ENCODE measurements at regions not wholly inside any gene's neighbourhood (a gene's known extent, or its start where the extent isn't known, plus 50 kb on each side); places are given as distances from the start of the nearest gene placed in this dataset.
"Not testable (repeated sequence)": the region's sequence is repeated elsewhere in the genome, so short reads cannot be mapped to it uniquely, and the experiment has no call there.

DNA sequence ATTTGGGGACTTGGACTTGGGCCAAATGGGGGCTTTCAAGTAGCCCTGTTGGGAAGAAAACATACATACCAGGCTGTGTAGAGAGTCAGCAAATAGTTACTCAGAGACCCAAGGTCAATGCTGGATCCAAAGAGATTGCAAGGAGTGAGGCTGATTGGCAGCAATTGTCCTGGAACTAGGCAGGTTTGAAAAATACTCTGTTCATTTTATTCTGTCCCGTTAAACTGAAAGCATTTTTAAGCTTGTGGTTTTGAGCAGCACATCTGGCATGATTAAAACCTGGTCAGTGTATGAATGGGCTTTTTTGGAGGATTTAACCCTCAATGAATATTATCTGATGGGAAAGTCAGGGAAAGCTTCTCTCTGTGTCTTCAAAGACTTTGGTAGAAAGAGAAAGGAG lies 294.3 kb upstream of the BOD1L1 start:
- Histone ChIP-seq H3K4me1 (replicated peaks; ENCODE audit: insufficient read depth) (peaks cover 37% of the 10 kb centered on the region), H4K20me1 (ENCODE audit: insufficient read depth) (no peaks in the 10 kb centered on the region), H3K9me2 (ENCODE audit: insufficient read depth) (no peaks in the 10 kb centered on the region; the same call in 1 of the 2 replicates), H3K27ac (peak overlapping the region; percentile 99), H3K27me3 (ENCODE audit: insufficient read depth, low read depth) (no peaks in the 10 kb centered on the region), H2AFZ (peak overlapping the region; percentile 39; the same call in 1 of the 2 replicates), H3F3A (ENCODE audit: insufficient read depth, low read depth) (peaks cover 26% of the 10 kb centered on the region), H3K4me3 (no peak overlapping the region), H3K9me3 (ENCODE audit: insufficient read depth, low read depth) (peaks cover 6% of the 10 kb centered on the region; the same call in 1 of the 2 replicates), H3K4me2 (peak overlapping the region; percentile 43), H3K79me2 (ENCODE audit: low read depth) (no peaks in the 10 kb centered on the region), H3K36me3 (ENCODE audit: low read depth) (no peaks in the 10 kb centered on the region)
- ChIA-PET CTCF (no interaction called here), POLR2A (ENCODE audit: unreplicated experiment) (interaction anchor here (0.6 kb wide), 1 partner anchor 247 kb away, joined by 23 read pairs; no protein-coding TSS in a partner anchor)
- intact Hi-C loops (cut with micrococcal nuclease; ENCODE audit: unreplicated experiment): loop anchor here (1.0 to 2.0 kb wide), 4 partner anchors 15 to 1083 kb away; no protein-coding TSS in a partner anchor
- DNase-seq: no peak
- no TSS peak for BruUV-seq (replicated peaks)
- TF ChIP-seq EZH2 (IDR thresholded peaks at IDR 0.05; ENCODE audit: low read depth): no peak
- TF ChIP-seq, protein P1, sequence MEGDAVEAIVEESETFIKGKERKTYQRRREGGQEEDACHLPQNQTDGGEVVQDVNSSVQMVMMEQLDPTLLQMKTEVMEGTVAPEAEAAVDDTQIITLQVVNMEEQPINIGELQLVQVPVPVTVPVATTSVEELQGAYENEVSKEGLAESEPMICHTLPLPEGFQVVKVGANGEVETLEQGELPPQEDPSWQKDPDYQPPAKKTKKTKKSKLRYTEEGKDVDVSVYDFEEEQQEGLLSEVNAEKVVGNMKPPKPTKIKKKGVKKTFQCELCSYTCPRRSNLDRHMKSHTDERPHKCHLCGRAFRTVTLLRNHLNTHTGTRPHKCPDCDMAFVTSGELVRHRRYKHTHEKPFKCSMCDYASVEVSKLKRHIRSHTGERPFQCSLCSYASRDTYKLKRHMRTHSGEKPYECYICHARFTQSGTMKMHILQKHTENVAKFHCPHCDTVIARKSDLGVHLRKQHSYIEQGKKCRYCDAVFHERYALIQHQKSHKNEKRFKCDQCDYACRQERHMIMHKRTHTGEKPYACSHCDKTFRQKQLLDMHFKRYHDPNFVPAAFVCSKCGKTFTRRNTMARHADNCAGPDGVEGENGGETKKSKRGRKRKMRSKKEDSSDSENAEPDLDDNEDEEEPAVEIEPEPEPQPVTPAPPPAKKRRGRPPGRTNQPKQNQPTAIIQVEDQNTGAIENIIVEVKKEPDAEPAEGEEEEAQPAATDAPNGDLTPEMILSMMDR (conservative IDR thresholded peaks at IDR 0.05): no peak

DNA sequence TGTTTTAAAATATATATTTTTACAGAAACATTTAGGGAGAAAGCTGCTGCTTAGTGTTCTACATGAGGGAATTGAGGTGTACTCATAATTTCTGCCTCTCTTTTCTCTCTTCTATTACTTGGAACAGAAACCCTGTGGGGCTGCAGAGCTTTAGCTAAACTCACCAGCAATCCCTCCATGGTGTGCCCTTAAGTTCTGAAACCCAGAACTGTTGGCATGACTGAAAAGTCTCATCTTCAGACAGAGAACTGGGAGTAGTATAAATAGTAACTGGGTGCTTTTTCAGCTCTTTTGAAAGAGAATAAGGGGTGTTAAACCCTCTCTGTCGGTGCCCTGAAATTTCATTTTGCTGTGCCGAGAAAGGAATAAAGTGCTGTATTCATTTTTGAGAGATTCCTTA lies 294.9 kb upstream of the BOD1L1 start:
- no TSS peak for BruUV-seq (replicated peaks)
- Histone ChIP-seq H3K27ac (peak overlapping the region; percentile 99; the same call in 1 of the 2 replicates), H3K9me2 (ENCODE audit: insufficient read depth) (no peaks in the 10 kb centered on the region; the same call in 1 of the 2 replicates), H3K79me2 (ENCODE audit: low read depth) (no peaks in the 10 kb centered on the region), H3K4me1 (replicated peaks; ENCODE audit: insufficient read depth) (peaks cover 37% of the 10 kb centered on the region), H3F3A (ENCODE audit: insufficient read depth, low read depth) (peaks cover 26% of the 10 kb centered on the region), H4K20me1 (ENCODE audit: insufficient read depth) (no peaks in the 10 kb centered on the region), H3K4me3 (no peak overlapping the region), H3K9me3 (ENCODE audit: insufficient read depth, low read depth) (peaks cover 6% of the 10 kb centered on the region; the same call in 1 of the 2 replicates), H3K36me3 (ENCODE audit: low read depth) (no peaks in the 10 kb centered on the region), H3K4me2 (no peak overlapping the region; the same call in 1 of the 2 replicates), H3K27me3 (ENCODE audit: insufficient read depth, low read depth) (no peaks in the 10 kb centered on the region), H2AFZ (no peak overlapping the region)
- TF ChIP-seq, protein P1 (conservative IDR thresholded peaks at IDR 0.05): no peak
- no peak for TF ChIP-seq EZH2 (IDR thresholded peaks at IDR 0.05; ENCODE audit: low read depth)
- intact Hi-C loops (cut with micrococcal nuclease; ENCODE audit: unreplicated experiment): no loop called here
- POLR2A ChIA-PET (ENCODE audit: unreplicated experiment): interaction anchor here (0.6 kb wide), 1 partner anchor 246 kb away, joined by 23 read pairs; no protein-coding TSS in a partner anchor
- no peak for DNase-seq
- CTCF ChIA-PET: no interaction called here

DNA sequence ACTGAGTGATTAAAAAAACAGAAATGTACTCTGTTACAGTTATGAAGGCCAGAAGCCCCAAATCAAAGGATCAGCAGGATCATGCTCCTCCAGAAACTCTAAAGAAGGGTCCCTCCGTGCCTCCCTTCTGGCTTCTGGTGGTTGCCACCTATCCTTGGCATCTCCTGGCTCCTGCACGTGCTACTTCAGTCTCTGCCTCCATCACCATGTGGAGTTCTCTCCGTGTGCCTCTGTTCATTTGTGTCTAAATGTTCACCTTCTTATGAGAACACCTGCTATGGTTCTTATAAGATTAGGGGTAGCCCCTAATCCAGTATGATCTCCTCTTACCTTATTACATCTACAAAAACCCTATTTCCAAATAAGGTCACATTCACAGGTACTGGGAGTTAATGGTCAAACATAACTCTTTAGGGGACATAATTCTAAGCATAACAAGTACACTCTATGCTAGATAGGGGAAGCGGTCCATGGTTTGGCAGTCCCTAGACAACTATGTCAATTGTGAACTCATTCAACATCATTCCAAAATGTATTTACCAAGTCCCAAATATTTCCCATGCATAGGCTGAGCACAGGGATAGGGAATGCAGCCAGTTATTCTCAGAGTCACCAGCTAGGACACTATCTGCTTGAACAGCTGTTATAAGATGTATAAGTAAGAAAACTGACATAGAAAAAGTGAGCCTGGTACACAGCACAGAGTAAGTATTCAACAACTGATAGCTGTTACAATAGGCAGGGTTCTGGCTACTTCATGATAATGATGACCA lies 295.5 kb upstream of the BOD1L1 start:
- H3K9me3 ChIP-seq (ENCODE audit: insufficient read depth, low read depth): peaks cover 6% of the 10 kb centered on the region; the same call in 1 of the 2 replicates
- DNase-seq: no peak
- intact Hi-C loops (cut with micrococcal nuclease; ENCODE audit: unreplicated experiment): no loop called here
- H3F3A ChIP-seq (ENCODE audit: insufficient read depth, low read depth): peaks cover 26% of the 10 kb centered on the region
- H3K4me3 ChIP-seq: no peak overlapping the region
- no peaks in the 10 kb centered on the region for H3K79me2 ChIP-seq (ENCODE audit: low read depth)
- BruUV-seq (replicated peaks): no TSS peak
- H3K27me3 ChIP-seq (ENCODE audit: insufficient read depth, low read depth): no peaks in the 10 kb centered on the region
- H3K4me2 ChIP-seq: no peak overlapping the region
- H3K4me1 ChIP-seq (replicated peaks; ENCODE audit: insufficient read depth): peaks cover 37% of the 10 kb centered on the region
- ChIA-PET CTCF (no interaction called here), POLR2A (ENCODE audit: unreplicated experiment) (no interaction called here)
- H3K9me2 ChIP-seq (ENCODE audit: insufficient read depth): no peaks in the 10 kb centered on the region; the same call in 1 of the 2 replicates
- H2AFZ ChIP-seq: no peak overlapping the region
- H4K20me1 ChIP-seq (ENCODE audit: insufficient read depth): no peaks in the 10 kb centered on the region
- TF ChIP-seq, protein P1 (conservative IDR thresholded peaks at IDR 0.05): no peak
- no peak for TF ChIP-seq EZH2 (IDR thresholded peaks at IDR 0.05; ENCODE audit: low read depth)
- H3K36me3 ChIP-seq (ENCODE audit: low read depth): no peaks in the 10 kb centered on the region
- H3K27ac ChIP-seq: no peak overlapping the region

DNA sequence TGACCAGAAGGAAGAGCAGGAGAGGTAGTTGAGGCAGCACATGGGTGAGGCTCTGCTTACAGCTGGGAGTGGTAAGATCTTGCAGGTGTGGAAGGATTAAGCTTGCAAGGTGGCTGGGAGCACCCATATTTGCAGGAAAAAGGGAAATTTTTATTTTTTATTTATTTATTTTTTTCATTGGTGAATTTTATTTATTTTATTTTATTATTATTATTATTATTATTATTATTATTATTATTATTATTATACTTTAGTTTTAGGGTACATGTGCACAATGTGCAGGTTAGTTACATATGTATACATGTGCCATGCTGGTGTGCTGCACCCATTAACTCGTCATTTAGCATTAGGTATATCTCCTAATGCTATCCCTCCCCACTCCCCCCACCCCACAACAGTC lies 297.4 kb upstream of the BOD1L1 start:
- H3K36me3 ChIP-seq (ENCODE audit: low read depth); H3K9me3 ChIP-seq (ENCODE audit: insufficient read depth, low read depth); BruUV-seq (replicated peaks); H3K4me2 ChIP-seq; H2AFZ ChIP-seq; intact Hi-C loops (cut with micrococcal nuclease; ENCODE audit: unreplicated experiment); POLR2A ChIA-PET (ENCODE audit: unreplicated experiment); H3K79me2 ChIP-seq (ENCODE audit: low read depth); H3K4me3 ChIP-seq; H3K27ac ChIP-seq; H4K20me1 ChIP-seq (ENCODE audit: insufficient read depth); H3K9me2 ChIP-seq (ENCODE audit: insufficient read depth); H3K27me3 ChIP-seq (ENCODE audit: insufficient read depth, low read depth); DNase-seq: not testable (repeated sequence)
- Histone ChIP-seq H3K4me1 (replicated peaks; ENCODE audit: insufficient read depth) (peaks cover 24% of the 10 kb centered on the region), H3F3A (ENCODE audit: insufficient read depth, low read depth) (peaks cover 20% of the 10 kb centered on the region)
- CTCF ChIA-PET: interaction anchor here (0.6 kb wide), 1 partner anchor 187 kb away, joined by 5 read pairs; no protein-coding TSS in a partner anchor
